ENCODE measurements at regions not wholly inside any gene's neighbourhood (a gene's known extent, or its start where the extent isn't known, plus 50 kb on each side); places are given as distances from the start of the nearest gene placed in this dataset.

DNA sequence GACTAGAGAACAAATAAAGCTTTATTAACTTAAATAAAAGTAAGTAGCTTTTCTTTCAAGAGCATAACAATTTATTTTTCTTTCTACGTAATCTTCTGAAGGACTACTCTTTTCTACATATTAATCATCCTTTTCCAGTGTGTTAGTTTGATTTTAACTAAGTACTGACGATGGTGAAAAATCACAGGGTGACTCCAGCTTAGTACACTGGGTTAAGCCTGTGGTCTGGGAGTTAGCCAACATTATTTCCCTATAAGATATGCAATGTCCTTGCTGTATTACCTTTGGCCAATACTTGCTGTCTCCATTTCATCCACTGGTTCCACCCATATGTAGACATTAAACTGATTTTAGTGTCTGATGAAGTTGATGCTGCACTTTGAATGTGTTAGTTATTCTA lies 508.6 kb upstream of the SUCLG2 start:
- TF ChIP-seq POLR2A (IDR thresholded peaks at IDR 0.05) (no peak), CTCF (IDR thresholded peaks at IDR 0.05) (no peak), POLR2AphosphoS5 (IDR thresholded peaks at IDR 0.05) (no peak)

Data from sigmoid colon (tissue), 4 donors.